HG02759 (cell line): ENCODE measurements at regions not wholly inside any gene's neighbourhood (a gene's known extent, or its start where the extent isn't known, plus 50 kb on each side); places are given as distances from the start of the nearest gene placed in this dataset.
"Not testable (repeated sequence)": the region's sequence is repeated elsewhere in the genome, so short reads cannot be mapped to it uniquely, and the experiment has no call there.

Source experiments
- ATAC-seq: cut with Tn5 transposase; IDR thresholded peaks from one replicate; pipeline ENCODE4 v1.9.1; 2021; ENCODE audit warnings: mild to moderate bottlenecking, moderate library complexity; ENCODE audit not compliant: unreplicated experiment

DNA sequence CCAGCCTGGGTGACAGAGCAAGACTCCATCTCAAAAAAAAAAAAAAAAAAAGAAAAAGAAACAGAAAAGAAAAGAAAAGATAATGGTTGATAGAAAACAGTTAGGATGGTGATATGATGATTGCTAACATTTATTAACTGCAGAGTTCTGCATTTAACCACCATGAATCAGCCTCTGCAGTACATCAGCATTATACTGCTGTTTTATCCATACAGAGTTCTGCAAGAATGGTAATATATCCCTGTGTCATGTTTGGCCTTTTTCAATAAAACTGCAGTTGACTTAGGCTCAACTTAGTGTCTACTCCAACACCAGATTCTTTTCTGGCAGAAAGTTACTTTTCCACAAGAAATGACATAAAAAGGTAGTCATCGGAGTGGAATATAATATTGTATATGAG, 62.6 kb downstream of the DUSP6 start:
- no peak for ATAC-seq

DNA sequence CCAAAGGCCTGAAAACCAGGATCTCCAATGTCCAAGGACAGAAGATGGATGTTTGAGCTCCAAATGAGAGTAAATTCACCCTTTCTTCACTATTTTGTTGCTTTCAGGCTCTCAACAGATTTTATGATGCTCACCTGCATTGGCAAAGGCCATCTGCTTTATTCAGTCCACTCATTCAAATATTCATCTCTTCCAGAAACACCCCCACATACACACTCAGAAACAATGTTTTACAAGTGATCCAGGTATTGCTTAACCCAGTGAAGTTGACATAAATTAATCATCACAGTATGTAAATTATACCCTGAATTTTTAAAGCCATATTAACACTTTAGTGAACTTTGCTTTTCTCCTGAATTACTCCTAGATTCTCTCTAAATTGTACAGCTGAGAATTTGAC, 63.3 kb downstream of the DUSP6 start:
- no peak for ATAC-seq

DNA sequence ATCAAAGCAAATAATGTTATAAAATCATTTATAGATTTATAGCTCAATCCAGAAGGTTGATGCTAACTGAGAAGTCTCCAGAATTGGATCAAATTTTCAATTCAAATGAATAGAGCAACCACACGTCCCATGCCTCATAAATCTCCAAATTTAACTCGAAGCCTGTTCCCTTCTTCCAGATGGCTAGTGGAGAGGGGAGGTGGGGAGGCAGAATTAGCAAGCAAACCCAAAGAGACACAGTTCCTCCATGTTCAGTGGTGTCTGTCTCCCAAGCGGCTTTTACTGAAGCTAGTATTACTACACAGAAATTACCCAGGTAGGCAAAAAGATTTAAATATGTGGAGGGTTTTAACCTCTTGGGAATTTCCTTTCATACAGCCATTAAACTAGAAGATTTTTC, 65.8 kb downstream of the DUSP6 start:
- no peak for ATAC-seq

DNA sequence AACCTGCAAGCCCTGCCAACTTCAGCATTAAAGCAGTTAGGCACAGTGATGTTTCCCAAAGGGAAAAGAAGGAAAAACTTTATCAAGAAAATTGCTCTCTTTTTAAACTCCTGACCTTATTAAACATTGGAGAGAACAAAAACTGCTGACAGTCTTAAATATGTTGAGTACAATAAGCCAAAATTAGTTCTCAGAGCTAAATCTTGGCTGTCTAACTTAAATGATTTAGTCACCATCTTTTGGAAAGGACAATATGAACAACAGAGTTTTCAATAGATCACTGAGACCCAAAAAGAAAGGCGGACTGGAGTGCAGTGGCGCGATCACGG, 70.8 kb downstream of the DUSP6 start:
- ATAC-seq: no peak

DNA sequence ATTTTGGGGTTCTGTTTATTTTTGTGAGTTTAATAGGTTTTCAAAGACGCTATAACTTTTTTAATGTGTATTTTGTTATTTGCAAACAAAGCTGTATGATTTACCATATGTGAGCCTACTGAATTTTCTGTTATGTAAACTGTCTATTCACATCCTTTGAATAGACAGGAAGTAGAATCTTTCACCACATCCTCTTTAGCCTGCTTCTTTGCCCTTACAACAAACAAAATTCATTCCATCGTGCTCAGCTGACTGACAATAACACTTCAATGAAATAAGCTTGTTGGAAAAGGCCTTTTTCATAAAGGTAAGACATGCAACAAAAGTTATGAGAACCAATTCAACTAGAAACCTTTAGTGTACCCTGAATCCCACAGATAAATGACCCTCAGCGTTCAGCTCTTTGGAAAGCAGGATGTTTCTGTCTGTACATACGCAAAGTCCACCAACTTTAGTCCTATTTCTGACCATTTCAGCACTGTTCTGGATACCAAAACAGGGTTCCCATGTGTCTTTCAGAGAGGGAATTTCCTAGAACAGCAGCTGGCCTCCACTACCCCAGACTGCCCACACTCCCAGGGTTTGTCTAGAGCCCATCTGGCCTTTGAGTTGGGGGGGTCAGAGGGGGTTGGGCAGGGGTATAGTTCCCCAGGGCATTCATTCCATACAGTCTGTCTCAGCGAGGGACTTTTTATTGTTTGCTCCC, 71.3 kb downstream of the DUSP6 start:
- no peak for ATAC-seq

DNA sequence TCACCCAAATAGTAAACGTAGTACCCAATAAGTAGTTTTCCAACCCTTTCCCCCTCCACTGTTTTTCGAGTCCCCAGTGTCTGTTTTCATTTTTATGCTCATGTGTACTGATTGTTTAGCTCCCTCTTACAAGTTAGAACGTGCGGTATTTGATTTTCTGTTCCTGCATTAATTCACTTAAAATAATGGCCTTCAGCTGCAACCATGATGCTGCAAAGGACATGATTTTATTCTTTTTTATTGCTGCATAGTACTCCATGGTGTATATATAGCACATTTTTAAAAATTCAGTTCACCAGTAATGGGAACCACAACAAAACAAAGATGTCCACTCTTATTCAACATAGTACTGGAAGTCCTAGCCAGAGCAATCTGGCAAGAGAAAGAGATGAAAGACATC, 72.8 kb downstream of the DUSP6 start:
- no peak for ATAC-seq

DNA sequence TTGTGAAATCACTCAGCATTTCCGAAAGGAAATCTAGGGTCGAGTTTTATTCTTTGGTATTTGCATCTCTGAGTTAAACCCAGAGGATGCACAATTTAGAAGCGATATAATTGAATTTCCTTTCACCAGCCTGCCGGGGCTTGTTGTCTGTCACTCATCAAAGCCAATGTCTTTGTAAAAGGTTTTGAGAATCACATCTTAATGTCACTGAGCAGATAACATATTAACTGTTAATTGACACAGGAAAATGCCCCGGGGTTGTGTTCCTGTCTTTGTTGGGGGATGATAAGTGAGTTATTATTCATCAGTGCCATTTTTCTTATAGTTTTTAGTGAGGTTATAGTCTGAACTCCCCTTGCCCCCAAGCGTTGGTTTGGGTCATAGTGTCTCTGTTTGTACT, 73.4 kb downstream of the DUSP6 start:
- ATAC-seq: no peak

DNA sequence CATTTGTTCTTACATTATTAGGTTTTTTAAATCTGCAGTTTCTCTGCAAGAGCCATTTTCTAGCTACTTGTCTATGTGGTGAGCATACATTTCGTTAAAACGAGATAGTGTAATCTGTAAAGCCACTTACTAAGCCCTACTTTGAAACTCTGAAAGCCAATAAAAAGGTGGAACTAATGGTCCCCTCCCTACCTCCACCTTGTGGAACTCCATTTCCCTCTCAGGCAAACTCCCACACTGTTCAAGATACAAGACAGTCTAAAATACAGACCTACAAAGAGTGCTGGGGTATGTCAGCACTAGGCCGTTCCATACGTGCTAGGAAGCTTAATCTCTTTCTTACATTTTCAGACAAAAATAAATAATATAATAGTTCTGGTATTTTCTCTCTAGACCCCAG, 74.1 kb downstream of the DUSP6 start:
- ATAC-seq: no peak

DNA sequence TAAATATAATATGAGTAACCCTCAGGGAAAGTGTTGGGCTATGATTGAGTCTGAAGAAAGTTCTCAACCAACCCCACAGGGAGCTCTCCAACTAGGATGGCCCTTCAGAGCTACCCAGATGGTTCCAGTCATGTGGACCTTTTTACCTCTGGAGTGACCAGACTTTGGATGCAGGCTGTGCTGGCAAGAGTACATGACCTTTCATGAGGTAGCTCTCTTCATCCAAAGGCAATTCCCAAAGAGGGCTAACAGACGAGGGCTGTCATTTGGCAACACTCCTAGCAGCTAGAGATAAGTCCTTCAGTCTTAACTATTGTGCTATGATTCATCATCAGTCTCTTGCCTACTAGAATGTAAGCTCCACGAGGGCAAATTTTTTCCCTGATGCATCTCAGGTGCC, 75.4 kb downstream of the DUSP6 start:
- no peak for ATAC-seq

DNA sequence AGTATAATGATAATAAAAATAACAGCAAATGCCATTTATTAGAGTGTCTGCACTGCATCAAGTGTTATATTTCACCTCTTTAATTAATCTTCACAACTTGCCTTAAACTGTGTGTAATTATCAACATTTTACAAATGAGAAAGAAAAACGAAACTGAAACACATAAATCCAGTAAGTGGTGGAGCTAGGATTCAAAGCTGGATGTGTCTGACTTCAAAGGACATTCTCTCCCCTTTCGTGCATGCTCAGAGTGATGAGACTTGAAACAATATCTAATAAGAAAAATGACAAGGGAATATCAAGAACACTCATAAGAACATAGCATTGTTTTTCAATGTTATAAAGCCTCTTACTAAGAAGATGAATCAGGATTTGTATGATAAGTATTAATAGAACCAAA, 78.8 kb downstream of the DUSP6 start:
- ATAC-seq: no peak

DNA sequence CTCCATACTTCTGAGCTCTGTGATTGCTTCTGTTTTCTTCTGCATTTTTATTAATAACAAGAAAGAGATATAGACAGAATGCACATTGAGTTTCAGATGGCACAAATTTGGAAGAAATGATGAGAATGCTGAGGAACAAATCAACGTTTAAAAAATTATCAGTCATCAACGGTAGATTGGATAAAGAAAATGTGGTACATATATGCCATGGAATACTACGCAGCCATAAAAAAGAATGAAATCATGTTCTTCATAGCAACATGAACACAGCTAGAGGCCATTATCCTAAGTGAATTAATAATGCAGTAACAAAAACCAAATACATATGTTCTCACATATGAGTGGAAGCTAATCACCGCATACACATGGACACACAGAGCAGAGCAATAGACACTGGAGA, 81.8 kb downstream of the DUSP6 start:
- no peak for ATAC-seq

DNA sequence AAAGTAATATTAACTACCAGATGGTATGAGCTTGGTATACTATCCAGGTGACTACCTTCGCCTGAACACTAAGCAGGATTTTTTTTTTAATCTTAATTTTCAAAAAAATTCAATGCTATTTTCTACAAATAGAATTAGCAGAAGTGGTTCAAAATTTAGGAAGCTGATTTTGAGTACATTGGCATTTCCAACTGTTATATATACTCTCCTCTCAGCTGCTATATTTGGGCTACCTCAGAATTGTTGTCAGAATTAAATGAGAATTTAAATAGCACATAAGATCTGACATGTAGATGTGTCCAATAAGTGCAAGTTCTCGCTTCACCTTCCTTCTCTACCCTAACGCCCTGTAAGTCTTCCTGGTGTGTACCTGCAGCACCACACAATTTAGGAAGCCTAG, 83.1 kb downstream of the DUSP6 start:
- ATAC-seq: no peak

DNA sequence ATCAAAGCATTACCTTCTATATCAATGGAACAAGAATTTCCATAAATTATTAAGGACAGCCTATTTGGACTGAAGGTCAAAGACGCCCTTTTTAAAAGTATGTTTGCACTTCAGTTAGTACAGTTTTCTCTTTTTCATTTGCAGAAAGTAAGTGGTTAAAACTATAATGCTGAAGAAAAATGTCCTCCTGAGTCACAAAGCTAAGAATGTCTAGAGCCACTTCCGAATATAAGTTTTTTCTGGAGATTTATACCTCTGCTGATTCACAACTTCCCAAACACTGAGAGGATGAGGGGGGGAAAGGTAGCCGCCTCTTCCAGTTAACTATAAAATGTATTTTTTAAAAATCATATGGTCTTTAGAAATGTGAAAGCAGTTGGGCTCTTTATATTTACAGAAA, 84.9 kb downstream of the DUSP6 start:
- no peak for ATAC-seq

DNA sequence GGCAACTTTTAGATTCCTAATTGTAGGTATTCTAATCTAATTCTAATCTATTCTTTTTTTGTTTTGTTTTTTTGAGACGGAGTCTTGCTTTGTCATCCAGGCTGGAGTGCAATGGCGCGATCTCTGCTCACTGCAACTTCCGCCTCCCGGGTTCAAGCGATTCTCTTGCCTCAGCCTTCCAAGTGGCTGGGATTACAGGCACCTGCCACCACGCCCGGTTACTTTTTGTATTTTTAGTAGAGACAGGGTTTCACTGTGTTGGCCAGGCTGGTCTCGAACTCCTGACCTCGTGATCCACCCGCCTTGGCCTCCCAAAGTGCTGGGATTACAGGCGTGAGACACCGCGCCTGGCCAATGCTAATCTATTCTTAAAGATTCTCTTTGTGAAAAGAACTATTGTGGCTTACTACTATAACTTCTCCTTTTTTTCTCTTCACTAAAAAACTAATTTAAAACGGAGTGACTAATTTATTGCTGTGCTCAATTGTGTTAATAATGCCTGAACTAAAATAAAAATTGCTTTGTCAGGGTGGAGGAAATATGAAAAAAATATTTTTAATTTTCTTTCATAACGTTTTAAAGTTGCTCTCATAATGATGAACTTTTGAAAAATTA, 85.6 kb downstream of the DUSP6 start:
- not testable (repeated sequence) for ATAC-seq

DNA sequence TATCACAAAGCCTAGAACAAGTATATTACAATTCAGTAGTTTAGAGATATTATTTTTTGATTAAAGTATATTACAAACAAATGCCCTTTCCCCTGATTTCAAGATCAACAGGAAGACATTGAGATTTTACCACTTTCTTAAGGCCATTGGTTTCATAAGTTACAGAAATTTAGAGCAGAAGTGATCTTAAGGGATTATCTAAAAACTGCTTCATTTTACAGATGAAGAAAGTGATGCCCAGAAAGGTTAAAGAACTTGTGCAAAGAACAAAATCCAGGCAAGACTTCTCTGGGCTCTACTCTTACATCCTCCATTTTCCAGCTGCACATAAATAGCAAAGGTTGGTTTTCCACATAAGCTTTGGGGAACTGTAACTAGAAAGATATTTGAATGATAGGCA, 87.5 kb downstream of the DUSP6 start:
- no peak for ATAC-seq

DNA sequence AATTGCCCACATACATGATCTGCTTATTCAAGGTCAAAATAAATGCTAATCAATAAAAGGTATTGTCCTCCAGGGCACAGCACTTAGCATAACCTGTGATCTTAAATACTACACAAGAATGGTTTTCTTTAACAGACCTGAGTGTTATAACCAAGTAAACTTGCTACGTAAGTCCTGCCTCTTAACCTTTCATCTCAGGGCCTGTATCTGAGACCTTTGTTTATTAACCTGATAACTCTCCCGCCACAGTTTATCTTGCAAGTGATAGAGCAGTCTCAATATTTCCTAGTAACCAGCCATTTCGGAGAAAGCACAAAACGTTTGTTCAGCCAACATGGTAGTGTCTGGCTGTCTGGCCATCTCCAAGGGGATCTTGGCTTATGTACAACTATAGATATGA, 88.4 kb downstream of the DUSP6 start:
- ATAC-seq: no peak

DNA sequence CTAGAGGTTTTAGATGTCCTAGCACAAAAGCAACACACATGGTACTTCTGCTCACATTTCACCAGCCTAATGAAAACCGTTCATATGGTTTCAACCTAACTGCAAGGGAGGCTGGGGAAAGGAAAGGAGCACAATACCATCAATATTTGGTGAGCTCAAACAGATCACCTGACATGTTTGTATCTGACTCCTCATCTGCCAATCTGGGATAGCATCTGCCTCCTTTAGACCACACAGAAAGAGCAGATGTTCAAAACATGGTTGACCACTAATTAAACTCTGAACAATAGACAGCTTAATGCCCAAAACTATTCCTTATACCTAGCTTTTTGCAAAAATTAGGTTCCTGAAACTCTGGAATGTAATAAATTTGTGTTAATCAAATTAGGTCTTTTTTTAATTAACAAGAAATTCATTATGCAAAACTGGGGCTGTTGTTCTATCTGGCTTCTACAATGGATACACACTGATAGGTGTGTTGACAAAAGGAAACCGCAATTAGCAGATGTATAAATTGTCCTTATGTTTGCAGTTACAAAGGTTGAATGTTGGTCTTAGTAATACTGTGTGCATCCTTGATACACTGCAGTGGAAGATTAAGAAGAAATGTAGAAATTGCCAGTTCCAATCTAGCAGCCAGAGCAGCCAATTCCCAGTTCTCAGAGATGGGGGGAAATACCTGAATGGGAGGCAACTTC, 89.3 kb downstream of the DUSP6 start:
- no peak for ATAC-seq

DNA sequence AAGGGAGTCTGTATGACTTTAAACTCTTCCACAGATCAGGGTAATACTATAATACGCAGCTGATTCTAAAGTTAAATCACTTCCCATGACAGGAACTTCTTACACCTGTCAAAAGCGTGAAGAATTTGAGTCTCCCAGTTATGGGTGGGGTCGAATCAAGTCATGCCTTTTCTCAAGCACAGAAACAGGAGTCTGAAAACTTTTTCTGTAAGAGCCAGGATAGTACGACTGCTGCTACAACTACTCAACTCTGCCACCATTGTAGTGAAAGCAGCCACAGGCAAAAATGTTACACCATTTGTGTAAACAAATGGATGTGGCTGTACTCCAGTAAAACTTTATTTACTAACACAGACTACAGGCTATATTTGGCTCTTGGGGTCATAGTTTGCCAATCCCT, 90.3 kb downstream of the DUSP6 start:
- ATAC-seq: no peak

DNA sequence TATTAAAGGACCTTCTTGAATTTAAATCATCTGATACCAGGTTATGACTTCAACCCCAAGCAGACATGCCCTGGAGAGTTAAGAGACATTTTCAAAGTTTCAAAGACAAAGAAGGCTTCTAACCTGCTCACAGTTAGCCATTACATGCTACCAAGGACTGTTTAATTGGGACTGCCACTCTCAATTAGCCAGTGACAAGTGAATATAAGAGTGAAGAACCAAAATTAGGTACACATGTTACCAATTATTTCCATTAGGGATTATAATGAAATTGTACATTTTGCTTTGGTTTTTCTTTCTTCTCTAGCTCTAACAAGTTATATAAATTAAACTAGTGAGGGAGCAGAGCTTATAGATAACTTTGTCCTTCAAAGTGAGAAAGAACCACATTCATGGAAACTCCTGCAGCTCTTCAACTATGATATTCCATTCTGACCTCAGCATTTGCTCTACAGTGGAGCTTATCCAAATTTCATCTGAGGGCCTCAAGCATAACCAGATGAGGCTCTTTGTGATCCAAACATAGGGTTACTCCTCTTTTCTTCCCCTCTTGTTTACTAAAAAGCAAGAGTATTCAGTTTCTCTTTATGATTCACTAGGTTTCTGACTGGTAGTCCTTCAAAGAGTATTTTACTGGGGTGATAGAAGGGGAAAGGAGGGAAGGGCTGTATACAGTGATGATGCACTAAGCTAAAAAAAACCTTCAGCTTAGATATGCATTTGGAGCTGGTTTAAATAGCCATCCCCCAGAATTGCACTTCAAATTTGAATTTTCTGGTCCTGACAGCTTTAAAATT, 91.3 kb downstream of the DUSP6 start:
- ATAC-seq: no peak

DNA sequence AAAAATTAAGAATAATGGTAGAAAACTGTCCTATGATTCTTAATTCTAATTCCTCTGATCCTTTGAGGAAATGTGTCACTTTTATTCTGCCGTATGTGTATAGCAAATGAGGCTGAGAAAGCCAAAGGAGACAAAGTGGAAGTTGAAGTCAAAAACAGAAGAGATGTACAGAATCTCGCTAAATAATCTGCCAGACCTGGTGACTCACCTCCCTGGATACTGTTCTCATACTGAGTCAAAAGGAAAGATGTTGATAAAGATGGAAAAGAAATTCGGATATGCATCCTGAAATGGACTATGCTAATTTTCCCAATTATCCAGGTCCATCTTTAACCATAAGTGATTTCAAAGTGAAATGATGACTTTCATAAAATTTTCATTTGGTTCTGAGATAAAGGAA, 92.5 kb downstream of the DUSP6 start:
- no peak for ATAC-seq

DNA sequence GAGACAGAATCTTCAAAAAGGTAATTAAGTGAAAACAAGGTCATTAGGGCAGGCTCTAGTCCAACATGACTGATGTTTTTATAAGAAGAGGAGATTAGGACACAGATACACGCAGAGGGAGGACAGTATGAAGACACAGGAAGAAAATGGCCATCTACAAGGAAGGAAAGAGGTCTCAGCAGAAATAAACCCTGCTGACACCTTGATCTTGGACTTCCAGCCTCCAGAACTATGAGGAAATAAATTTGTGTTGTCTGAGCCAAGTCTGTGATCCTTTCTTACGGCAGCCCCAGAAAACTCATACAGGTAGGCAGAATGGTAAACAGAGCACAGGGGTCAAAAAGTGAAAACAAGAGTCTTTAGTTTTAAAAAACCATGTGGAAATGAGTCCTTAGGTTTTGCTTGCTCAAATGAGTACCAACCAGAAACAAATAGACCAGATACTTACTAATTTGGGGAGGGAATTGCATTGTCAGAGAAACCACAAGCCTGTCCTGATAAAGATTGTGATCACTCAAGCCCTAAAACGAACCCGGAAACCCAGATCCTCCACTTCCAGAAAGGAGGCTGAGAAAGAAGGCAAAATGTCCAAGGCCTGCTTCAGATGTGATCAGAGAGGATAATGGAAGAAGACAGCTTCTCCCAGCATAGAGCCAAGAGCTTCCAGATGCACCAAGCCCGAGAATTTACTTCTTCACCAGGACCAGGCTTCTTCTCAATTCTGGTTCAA, 93.9 kb downstream of the DUSP6 start:
- ATAC-seq: no peak
